HG03139 (cell line): ENCODE measurements at regions not wholly inside any gene's neighbourhood (a gene's known extent, or its start where the extent isn't known, plus 50 kb on each side); places are given as distances from the start of the nearest gene placed in this dataset.
"Not testable (repeated sequence)": the region's sequence is repeated elsewhere in the genome, so short reads cannot be mapped to it uniquely, and the experiment has no call there.

Source experiments
- ATAC-seq: cut with Tn5 transposase; IDR thresholded peaks from one replicate; pipeline ENCODE4 v1.9.1; 2021; ENCODE audit not compliant: unreplicated experiment

DNA sequence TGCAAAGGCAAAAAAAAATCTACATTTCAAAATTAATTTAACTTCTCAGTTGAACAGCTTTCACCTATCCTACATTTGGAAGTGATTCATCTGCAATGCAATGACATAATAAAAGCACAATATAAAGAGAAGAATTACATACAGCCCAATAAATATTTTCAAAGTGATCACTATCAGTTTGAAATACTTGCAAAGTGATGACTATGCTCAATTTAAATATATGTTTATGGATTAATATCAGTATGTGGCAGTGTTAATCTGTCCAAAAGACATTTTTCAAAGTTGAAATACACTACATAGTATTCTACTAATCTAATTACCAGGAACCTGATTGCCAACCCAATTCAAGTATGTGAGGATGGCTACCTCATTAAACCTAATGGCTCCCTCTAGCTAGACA, 460.7 kb upstream of the ATXN7L3B start:
- no peak for ATAC-seq

GRCh38 chr12:74105434-74105833, 432.2 kb upstream of the ATXN7L3B start:
- no peak for ATAC-seq

DNA sequence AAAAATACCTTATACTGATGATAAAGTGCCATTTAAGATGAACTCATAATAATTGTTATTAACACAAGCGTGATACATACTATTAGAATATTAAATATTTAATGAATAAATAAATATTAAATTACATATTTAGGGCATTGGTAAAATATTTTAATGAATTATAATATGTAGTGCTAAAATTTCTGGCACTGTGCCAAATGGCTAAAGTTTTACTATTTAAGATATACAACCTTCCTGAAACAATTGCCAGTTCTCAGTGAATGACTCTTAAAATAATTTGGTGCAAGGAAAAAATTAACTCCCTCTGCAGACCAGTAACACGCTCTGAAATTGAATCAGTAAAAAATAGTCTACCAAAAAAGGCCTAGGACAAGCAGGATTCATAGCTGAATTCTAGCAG, 428.9 kb upstream of the ATXN7L3B start:
- no peak for ATAC-seq

DNA sequence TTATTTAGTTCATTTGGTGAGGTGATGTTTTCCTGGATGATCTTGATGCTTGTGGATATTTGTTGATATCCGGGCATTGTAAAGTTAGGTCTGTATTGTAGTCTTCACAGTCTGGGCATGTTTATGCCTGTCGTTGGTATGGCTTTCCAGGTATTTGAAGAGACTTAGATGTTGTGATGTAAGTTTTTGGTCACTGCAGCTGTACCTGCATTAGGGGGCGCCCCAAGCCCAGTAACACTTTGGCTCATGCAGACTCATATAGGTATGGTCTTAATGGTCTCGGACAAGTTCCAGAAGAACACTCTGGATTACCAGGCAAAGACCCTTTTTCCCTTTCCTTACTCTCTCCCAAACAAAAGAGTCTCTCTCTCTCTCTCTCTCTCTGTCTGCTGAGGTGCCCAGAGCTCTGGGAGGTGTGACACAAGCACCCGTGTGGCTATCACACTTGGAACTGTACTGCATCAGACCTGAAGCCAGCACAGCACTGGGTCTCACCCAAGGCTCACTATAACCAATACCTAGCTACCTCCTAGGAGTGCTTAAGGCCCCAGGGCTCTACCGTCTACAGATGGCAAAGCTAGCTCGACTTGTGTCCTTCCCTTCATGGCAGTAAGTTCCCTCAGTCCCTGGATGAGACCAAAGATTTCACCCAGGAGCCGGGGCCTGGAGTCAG, 425.8 kb upstream of the ATXN7L3B start:
- ATAC-seq, result no peak

DNA sequence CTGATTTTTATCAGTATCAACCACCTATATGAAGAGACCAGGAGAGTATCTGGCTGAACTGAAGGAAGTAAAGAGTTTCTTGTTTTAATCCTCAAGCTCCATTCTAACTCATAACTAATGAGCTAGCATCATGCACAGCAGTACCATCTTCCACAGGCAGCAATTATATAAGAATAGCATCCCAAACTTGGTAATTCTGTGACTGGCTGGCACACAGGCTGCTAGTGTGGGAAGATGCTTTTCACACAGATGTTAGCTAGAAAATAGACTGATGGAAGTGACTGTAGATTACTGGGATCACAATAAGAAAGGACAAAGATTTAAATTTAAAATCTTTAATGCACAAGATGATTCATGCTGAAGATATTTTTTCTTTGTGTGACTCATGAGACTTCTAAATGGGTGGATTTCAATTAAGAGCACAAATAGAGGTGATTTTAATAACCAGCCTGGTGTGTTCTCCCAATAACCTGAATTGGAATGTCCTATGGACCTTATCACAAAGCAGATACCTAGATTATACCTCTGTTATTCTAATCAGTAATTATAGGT, 417.7 kb upstream of the ATXN7L3B start:
- ATAC-seq, result no peak

- no peak for ATAC-seq
These were observed 417.0 kb upstream of the ATXN7L3B start for GRCh38 chr12:74120644-74121043.

- no peak for ATAC-seq
These were observed 407.9 kb upstream of the ATXN7L3B start for GRCh38 chr12:74129702-74130101.

- no peak for ATAC-seq
These were observed 393.2 kb upstream of the ATXN7L3B start for GRCh38 chr12:74144396-74144795.

DNA sequence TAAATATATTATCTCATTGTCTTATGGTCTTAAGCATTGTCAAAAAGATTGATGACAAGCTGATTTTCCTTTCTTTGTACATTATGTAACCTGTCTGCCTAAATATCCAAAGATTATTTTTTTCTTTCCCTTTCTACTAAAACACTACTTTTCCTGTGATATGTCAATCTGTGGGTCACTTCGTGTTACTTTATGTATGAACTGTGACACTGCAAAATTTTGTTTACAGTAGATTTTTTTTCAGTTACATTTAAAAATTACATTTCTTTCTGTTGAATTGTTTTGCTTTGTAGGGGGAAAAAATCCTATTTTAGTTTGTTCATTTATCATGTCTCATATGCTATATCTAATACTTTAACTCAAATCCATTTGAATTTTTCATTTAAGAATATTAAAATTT, 392.3 kb upstream of the ATXN7L3B start:
- no peak for ATAC-seq

- ATAC-seq, result no peak
These were observed 388.8 kb upstream of the ATXN7L3B start for GRCh38 chr12:74148849-74149248.

- ATAC-seq, result no peak
These were observed 385.3 kb upstream of the ATXN7L3B start for GRCh38 chr12:74152370-74152769.

DNA sequence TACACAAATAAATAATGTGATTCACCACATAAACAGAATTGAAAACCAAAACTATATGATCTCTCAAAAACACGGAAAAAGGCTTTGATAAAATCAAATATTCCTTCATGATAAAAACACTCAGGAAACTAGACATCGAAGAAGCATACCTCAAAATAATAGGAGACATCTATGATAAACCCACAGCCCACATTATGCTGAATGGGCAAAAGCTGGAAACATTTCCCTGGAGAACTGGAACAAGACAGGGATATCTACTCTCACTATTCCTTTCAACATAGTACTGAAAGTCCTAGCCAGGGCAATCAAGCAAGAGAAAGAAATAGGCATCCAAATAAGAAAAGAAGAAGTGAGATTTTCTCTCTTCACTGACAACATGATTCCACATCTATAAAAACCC, 371.5 kb upstream of the ATXN7L3B start:
- no peak for ATAC-seq

DNA sequence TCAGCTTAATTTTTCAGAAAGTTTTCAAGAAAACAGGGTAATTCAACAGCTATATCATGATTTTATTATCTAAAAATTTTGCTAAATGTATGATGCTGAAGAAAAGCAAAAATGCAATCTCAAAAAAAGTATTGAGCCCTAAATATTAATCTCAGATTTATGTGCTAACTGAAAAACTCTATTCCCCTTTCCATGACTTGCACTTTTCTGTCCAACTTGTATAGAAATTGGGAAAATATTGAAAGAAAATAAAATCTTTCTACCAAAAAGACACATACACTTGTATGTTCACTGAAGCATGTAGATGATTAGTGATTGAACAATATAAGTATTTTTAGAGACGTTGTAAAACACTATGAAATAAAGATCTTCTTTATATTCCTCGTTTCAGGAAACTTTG, 368.0 kb upstream of the ATXN7L3B start:
- no peak for ATAC-seq

DNA sequence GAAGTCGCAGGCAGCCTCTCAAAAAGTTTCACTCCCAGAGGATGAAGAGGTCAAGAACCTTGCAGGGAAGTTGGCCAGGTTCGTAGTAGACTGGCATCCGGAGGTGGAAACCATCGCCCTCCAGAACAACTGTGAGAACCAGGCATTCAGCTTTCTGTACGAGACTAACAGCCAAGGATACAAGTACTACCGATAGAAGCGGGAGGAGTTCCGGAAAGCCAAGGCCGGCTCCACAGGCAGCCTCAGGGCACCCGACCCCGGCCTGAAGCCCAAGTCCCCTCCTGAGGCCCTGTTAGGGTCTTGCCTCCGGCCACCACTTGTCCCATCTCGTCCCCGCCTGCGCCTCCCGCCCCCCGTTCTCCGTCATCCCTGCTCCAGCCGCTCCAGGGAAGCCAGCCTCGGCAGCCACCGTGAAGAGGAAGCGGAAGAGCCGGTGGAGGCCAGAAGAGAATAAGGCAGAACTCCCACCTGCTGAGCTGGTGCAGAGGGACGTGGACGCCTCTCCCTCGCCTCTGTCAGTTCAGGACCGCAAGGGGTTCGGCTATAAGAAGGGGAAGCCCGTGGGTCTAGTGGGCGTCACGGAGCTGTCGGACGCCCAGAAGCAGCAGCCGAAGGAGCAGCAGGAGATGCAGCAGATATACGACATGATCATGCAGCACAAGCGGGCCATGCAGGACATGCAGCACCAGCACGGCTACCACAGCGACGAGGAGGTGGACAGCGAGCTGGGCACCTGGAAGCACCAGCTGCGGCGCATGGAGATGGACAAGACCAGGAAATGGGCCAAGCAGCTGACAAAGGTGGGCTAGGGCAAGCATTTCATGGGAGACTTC, 366.8 kb upstream of the ATXN7L3B start:
- no peak for ATAC-seq

- no peak for ATAC-seq
These were observed 366.1 kb upstream of the ATXN7L3B start for GRCh38 chr12:74171478-74171909.

DNA sequence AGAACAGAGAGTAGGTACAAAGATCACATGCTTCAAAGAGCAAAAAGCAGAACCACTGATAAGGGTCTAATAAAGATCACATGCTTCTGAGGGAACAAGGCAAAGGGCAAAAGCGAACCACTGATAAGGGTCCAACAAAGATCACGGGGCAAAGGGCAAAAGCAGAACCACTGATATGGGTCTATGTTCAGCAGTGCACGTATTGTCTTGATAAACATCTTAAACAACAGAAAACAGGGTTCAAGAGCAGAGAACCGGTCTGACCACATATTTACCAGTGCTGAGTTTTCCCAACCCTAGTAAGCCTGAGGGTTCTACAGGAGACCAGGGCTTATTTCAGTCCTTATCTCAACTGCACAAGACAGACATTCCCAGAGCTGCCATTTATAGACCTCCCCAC, 362.7 kb upstream of the ATXN7L3B start:
- not testable (repeated sequence) for ATAC-seq

DNA sequence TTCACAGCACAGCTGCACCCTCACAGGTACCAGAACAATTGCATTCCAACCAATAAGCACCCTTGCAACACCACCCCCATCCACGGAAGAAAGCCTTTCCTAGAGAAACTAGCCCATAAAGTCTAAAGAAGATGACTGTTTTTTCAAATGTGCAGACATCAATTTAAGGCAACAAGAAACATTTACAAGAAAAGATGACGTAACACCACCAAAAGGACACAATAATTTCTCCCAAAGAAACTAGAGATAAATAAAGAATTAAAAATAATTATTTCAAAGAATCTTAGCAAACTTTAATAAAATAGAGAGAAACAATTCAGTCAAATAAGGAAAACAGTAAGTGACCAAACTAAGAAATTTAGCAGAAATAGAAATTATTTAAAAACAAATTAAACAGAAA, 352.3 kb upstream of the ATXN7L3B start:
- ATAC-seq, result no peak

DNA sequence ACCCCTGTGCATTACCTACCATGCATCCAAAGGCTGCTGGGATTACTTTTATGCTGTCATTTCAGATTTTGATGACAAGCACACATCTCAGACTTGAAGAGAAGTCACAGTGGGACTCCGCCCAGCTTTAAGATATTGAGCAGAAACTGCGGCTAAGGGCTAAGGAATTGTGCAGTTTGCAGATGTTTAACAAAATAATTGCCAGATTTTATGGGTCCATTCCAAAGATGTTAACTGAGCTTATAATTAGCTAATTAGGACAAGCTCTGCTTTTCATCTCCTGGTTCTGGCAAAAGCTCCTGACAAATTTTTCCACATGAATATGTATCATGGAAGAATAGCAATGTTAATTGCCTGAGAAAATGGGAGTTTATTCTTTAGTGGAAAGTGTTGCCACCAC, 344.4 kb upstream of the ATXN7L3B start:
- ATAC-seq, result no peak

DNA sequence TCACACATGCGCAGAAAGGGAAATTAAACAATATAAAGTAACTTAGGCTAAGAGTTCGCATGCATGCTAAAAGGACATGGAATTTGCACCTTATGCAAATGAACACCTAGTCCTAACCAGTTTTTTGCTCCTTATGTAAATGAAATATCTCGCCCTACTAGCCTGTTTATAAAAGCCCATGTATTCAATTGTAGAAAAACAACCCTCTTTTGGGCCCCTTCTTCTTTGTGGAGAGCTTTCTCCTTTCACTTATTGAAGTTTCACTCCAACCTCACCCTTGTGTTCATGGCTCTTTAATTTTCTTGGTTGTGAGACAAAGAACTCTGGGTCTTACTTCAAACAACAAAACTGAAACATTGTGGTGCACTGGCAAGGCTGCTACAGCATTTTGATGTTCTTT, 333.4 kb upstream of the ATXN7L3B start:
- no peak for ATAC-seq

DNA sequence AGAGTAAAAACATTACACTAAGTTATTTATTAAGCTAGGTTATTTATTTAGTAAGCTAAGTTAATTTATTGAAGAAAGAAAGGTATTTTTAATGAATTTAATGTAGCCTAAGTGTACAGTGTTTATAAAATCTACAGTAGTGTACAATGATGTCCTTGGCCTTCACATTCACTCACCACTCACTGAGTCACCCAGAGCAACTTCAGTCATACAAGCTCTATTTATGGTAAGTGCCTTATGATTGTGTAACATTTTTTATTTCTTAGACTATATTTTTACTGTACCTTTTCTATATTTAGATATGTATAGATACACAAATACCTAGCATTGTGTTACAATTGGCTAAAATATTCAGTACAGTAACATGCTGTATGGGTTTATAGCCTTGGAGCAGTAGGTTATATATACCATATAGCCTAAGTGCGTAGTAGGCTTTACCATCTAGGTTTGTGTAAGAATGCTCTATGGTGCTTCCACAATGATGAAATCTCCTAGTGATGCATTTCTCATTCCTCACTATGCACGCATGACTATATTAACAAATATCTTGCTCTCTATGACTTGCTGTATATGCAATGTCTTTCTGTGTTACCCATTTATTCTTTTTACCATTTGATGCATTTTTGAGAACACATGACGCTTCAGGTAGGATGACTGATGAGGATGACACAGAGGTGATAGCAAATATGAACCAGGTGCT, 309.6 kb upstream of the ATXN7L3B start:
- no peak for ATAC-seq

DNA sequence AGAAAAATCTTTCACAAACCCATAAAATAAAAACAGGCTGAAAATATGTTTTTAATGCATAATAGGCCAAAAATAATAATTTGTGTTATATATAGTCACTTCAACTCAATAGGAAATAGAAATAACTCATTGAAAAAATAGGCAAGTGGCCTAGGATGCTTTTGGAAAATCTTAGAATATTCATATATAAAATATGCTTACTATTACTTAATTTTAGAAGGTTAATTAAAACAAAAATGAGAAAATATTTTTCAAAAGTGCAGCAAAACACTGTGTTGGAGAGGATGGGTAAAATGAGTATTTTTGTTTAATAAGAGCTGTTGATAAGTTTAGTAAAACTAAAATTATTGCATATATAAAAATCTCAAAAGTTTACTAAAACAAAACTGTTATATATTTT, 308.0 kb upstream of the ATXN7L3B start:
- ATAC-seq, result no peak

- ATAC-seq, result no peak
These were observed 302.3 kb upstream of the ATXN7L3B start for GRCh38 chr12:74235342-74235741.
